ENCODE measurements at regions not wholly inside any gene's neighbourhood (a gene's known extent, or its start where the extent isn't known, plus 50 kb on each side); places are given as distances from the start of the nearest gene placed in this dataset.
A peak's percentile ranks its signal among the peaks of the same experiment; 100 is the strongest.

- TF ChIP-seq BCL3 (IDR thresholded peaks at IDR 0.05; ENCODE audit: borderline replicate concordance, insufficient read depth, low read depth, low read length, poor library complexity, severe bottlenecking) (peak; percentile 22), WRNIP1 (IDR thresholded peaks at IDR 0.05; ENCODE audit: borderline replicate concordance, low read depth, low read length) (no peak), MEF2B (IDR thresholded peaks at IDR 0.05; ENCODE audit: partially characterized antibody, poor library complexity, severe bottlenecking) (peak; percentile 14), ATF7 (IDR thresholded peaks at IDR 0.05; ENCODE audit: low read depth) (peak; percentile 35; the same call in 1 of the 2 replicates), YBX1 (IDR thresholded peaks at IDR 0.05) (no peak), ATF2 (IDR thresholded peaks at IDR 0.05; ENCODE audit: low read length) (peak; percentile 55), FOXM1 (IDR thresholded peaks at IDR 0.05; ENCODE audit: low read depth, low read length) (peak; percentile 42; the same call in 1 of the 2 replicates), POLR2AphosphoS2 (IDR thresholded peaks at IDR 0.05; ENCODE audit: low read depth, low read length) (no peak), RELB (IDR thresholded peaks at IDR 0.05; ENCODE audit: low read depth) (peak; percentile 61; the same call in 1 of the 2 replicates), EP300 (IDR thresholded peaks at IDR 0.05; ENCODE audit: borderline replicate concordance in 1 of 2, control insufficient read depth in 1 of 2, low read depth in 2 of 2, low read length in 2 of 2) (peak; percentile 8 to 58; a peak in 1 of 4 replicates), MLLT1 (IDR thresholded peaks at IDR 0.05) (peak; percentile 66; the same call in 1 of the 2 replicates)
Observed at GRCh38 chr5:82754759-82755158, 322.4 kb downstream of the TMEM167A start (continued).

Data from GM12878 (cell line).